Liver (tissue), 8 donors: ENCODE measurements at regions not wholly inside any gene's neighbourhood (a gene's known extent, or its start where the extent isn't known, plus 50 kb on each side); places are given as distances from the start of the nearest gene placed in this dataset.
A peak's percentile ranks its signal among the peaks of the same experiment; 100 is the strongest.
"Not testable (repeated sequence)": the region's sequence is repeated elsewhere in the genome, so short reads cannot be mapped to it uniquely, and the experiment has no call there.

Source experiments
- DNase-seq: peaks from one replicate; pipeline ENCODE4 v3.0.0-alpha.2; 2017; ENCODE audit warnings: low spot score
- H3K27ac ChIP-seq, 2 donors: one replicate each; pipeline ENCODE4 v1.7.0; 2013; ENCODE audit warnings: inconsistent platforms in 2 of 2, low read length in 2 of 2, control low read depth in 1 of 2, low read depth in 1 of 2, mild to moderate bottlenecking in 1 of 2
- H3K27me3 ChIP-seq, 4 donors: one replicate each; pipeline versions ENCODE4 v1.6.1 to v1.7.0; 2013; ENCODE audit warnings: low read length in 3 of 4, inconsistent platforms in 1 of 4, mild to moderate bottlenecking in 1 of 4, moderate library complexity in 1 of 4; ENCODE audit not compliant: control insufficient read depth in 4 of 4, insufficient read depth in 4 of 4
- H3K36me3 ChIP-seq, 4 donors: one replicate each; pipeline versions ENCODE4 v1.6.1 to v1.7.0; 2013; ENCODE audit warnings: low read length in 3 of 4, mild to moderate bottlenecking in 3 of 4, low read depth in 1 of 4, moderate library complexity in 1 of 4; ENCODE audit not compliant: control insufficient read depth in 4 of 4, insufficient read depth in 3 of 4
- H3K4me1 ChIP-seq, 4 donors: one replicate each; pipeline versions ENCODE4 v1.6.1 to v1.7.0; 2013; ENCODE audit warnings: low read length in 3 of 4, mild to moderate bottlenecking in 3 of 4, moderate library complexity in 1 of 4; ENCODE audit not compliant: control insufficient read depth in 4 of 4, insufficient read depth in 4 of 4
- H3K4me3 ChIP-seq, 3 donors: one replicate each; pipeline versions ENCODE4 v1.6.1 to v1.7.0; 2013; ENCODE audit warnings: low read length in 3 of 3, control low read depth in 1 of 3, low read depth in 1 of 3, mild to moderate bottlenecking in 1 of 3
- H3K9ac ChIP-seq, 2 donors: one replicate each; pipeline ENCODE4 v1.7.0; 2013; ENCODE audit warnings: low read length in 2 of 2, mild to moderate bottlenecking in 2 of 2, moderate library complexity in 2 of 2, control low read depth in 1 of 2, low read depth in 1 of 2
- H3K9me3 ChIP-seq, 4 donors: one replicate each; pipeline versions ENCODE4 v1.6.1 to v1.7.0; 2013; ENCODE audit warnings: low read length in 3 of 4; ENCODE audit not compliant: control insufficient read depth in 4 of 4
- ATF3 ChIP-seq: IDR thresholded peaks from 2 replicates; pipeline ENCODE4 v1.6.1; 2016; ENCODE audit warnings: antibody characterized with exemption
- CTCF ChIP-seq: fragments of 150-350 bp; IDR thresholded peaks from 2 replicates; pipeline ENCODE4 v1.5.1; 2017; ENCODE audit warnings: improper control_type of control experiment, low read depth, low read length; ENCODE audit not compliant: missing input control
- EGR1 ChIP-seq, 2 donors: IDR thresholded peaks; 2 replicates each; pipeline ENCODE4 v1.6.1; 2016 to 2018; ENCODE audit warnings: antibody characterized with exemption in 2 of 2, low read depth in 2 of 2
- FOXA1 ChIP-seq: IDR thresholded peaks from 2 replicates; pipeline ENCODE4 v1.6.1; 2016; ENCODE audit warnings: antibody characterized with exemption
- HNF4A ChIP-seq, 2 donors: conservative IDR thresholded peaks; 2 replicates each; pipeline ENCODE4 v1.6.1; 2016; ENCODE audit warnings: antibody characterized with exemption in 2 of 2, mild to moderate bottlenecking in 2 of 2
- HNF4G ChIP-seq: IDR thresholded peaks from 2 replicates; pipeline ENCODE4 v1.6.1; 2016; ENCODE audit warnings: antibody characterized with exemption
- JUND ChIP-seq, 2 donors: IDR thresholded peaks; 2 replicates each; pipeline ENCODE4 v1.6.1; 2016; ENCODE audit warnings: antibody characterized with exemption in 2 of 2
- MAX ChIP-seq: IDR thresholded peaks from 2 replicates; pipeline ENCODE4 v1.6.1; 2016; ENCODE audit warnings: antibody characterized with exemption
- NR2F2 ChIP-seq: IDR thresholded peaks from 2 replicates; pipeline ENCODE4 v1.6.1; 2016; ENCODE audit warnings: antibody characterized with exemption
- REST ChIP-seq: IDR thresholded peaks from 2 replicates; pipeline ENCODE4 v1.6.1; 2016; ENCODE audit warnings: antibody characterized with exemption, mild to moderate bottlenecking
- RXRA ChIP-seq, 2 donors: IDR thresholded peaks; 2 replicates each; pipeline ENCODE4 v1.6.1; 2017 to 2018; ENCODE audit warnings: antibody characterized with exemption in 2 of 2, mild to moderate bottlenecking in 1 of 2
- SP1 ChIP-seq: IDR thresholded peaks from 2 replicates; pipeline ENCODE4 v1.6.1; 2018; ENCODE audit warnings: antibody characterized with exemption, mild to moderate bottlenecking
- TAF1 ChIP-seq: conservative IDR thresholded peaks from 2 replicates; pipeline ENCODE4 v1.6.1; 2016; ENCODE audit warnings: antibody characterized with exemption, mild to moderate bottlenecking
- YY1 ChIP-seq: IDR thresholded peaks from 2 replicates; pipeline ENCODE4 v1.6.1; 2016; ENCODE audit warnings: antibody characterized with exemption, mild to moderate bottlenecking
- WGBS: extraction: QIAGEN DNeasy Blood & Tissue Kit; methylation state at CpG from one replicate; pipeline ENCODE4 v1.1.7; 2013; 5-methylcytosine and 5-hydroxymethylcytosine counted together
- donor health status: healthy.
- donor health status: healthy.
- donor health status: healthy.
- donor health status: healthy.
- donor health status: healthy.

GRCh38 chr2:199543606-199544172 lies 86.0 kb upstream of the SATB2 start:
- 81% methylated on average over 4 of the region's 4 CpGs for WGBS
- Histone ChIP-seq H3K9ac (no peak overlapping the region), H3K27me3 (no peaks in the 10 kb centered on the region), H3K4me3 (no peak overlapping the region), H3K9me3 (no peaks in the 10 kb centered on the region), H3K36me3 (no peaks in the 10 kb centered on the region), H3K4me1 (no peaks in the 10 kb centered on the region), H3K27ac (no peak overlapping the region)
- TF ChIP-seq SP1, result no peak
- TF ChIP-seq HNF4A (conservative IDR thresholded peaks at IDR 0.05), result no peak
- TF ChIP-seq ATF3, result no peak
- TF ChIP-seq NR2F2, result no peak
- no peak for DNase-seq

- H3K4me3 ChIP-seq, result no peak overlapping the region
- no peaks in the 10 kb centered on the region for H3K27me3 ChIP-seq
- H3K27ac ChIP-seq, result no peak overlapping the region
- DNase-seq, result no peak
- H3K9ac ChIP-seq, result no peak overlapping the region
- 93% methylated on average over 7 of the region's 7 CpGs for WGBS
- H3K9me3 ChIP-seq, result no peaks in the 10 kb centered on the region
- no peaks in the 10 kb centered on the region for H3K4me1 ChIP-seq
- H3K36me3 ChIP-seq, result no peaks in the 10 kb centered on the region
- TF ChIP-seq ATF3 (no peak), JUND (IDR thresholded peaks at IDR 0.05) (no peak), NR2F2 (no peak)
Measured at GRCh38 chr2:199535445-199536177, 77.9 kb upstream of the SATB2 start.

- 91% methylated on average over 3 of the region's 3 CpGs for WGBS
- not testable (repeated sequence) for H3K27ac ChIP-seq, H3K9ac ChIP-seq, H3K36me3 ChIP-seq, H3K27me3 ChIP-seq, H3K4me1 ChIP-seq, DNase-seq, H3K4me3 ChIP-seq, H3K9me3 ChIP-seq
Measured at GRCh38 chr2:199533873-199534272, 76.1 kb upstream of the SATB2 start.

- H3K4me1 ChIP-seq, result peaks cover 0 to 32% (median 27%) of the 10 kb centered on the region in 4 donors
- WGBS, result 39% methylated on average over 1 of the region's 1 CpG
- no peak overlapping the region for H3K4me3 ChIP-seq
- H3K36me3 ChIP-seq, result no peaks in the 10 kb centered on the region
- H3K9me3 ChIP-seq, result peaks cover 0 to 5% (median 0%) of the 10 kb centered on the region in 4 donors
- no peaks in the 10 kb centered on the region for H3K27me3 ChIP-seq
- H3K9ac ChIP-seq, result no peak overlapping the region
- no peak overlapping the region for H3K27ac ChIP-seq
- DNase-seq, result no peak
- TF ChIP-seq CTCF (no peak), MAX (peak; percentile 19), TAF1 (no peak), REST (no peak), YY1 (peak; percentile 44), JUND (IDR thresholded peaks at IDR 0.05) (peak in 1 of 2 donors; percentile 41), HNF4G (peak; percentile 54), FOXA1 (no peak), RXRA (IDR thresholded peaks at IDR 0.05) (peak; percentile 37 to 50), EGR1 (IDR thresholded peaks at IDR 0.05; ENCODE audit: low read depth in 2 of 2) (no peak), SP1 (peak; percentile 78), HNF4A (conservative IDR thresholded peaks at IDR 0.05) (peak; percentile 94 to 97), ATF3 (no peak)
Measured at GRCh38 chr2:199527071-199527470, 69.3 kb upstream of the SATB2 start.
